ENCODE measurements at regions not wholly inside any gene's neighbourhood (a gene's known extent, or its start where the extent isn't known, plus 50 kb on each side); places are given as distances from the start of the nearest gene placed in this dataset.

DNA sequence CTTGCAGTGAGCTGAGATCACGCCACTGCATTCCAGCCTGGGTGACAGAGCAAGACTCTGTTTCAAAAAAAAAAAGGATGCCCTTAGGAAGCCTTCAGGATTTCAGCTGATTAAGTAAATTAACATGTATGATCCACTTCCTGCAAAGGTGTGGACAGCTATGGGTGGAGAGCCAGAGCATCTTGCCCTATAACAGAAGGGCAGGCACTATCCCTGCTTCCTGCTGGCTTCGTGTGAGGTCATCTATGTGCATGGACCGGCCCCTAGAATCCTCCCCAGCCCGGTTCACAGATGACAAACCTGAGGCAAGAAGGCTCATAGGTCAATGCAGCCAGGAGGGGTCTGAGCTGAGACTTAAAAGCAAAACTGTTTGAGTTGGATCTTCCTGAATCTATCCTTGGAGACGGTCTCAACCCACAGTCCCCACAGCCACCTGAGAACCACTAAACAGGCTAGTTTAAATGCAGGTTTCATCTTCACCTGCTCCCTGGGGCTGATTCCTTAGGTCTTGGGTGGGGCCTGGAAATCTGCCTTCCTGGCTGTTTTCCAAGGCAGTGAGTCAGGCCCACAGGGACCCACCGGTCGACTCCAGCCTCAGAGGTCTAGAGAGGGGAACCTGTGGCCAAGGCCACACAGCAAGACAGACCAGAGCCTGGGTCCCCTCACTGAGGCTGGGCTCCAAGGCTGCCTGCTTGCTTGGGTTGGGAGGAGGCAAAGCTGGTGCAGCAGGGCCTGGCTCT is 55.2 kb upstream of the MPEG1 start:
- Histone ChIP-seq H3K27me3 (no peaks in the 10 kb centered on the region), H3K27ac (no peak overlapping the region), H3K4me1 (no peaks in the 10 kb centered on the region), H3K9me3 (no peaks in the 10 kb centered on the region), H3K4me3 (no peak overlapping the region), H3K36me3 (no peaks in the 10 kb centered on the region)
- intact Hi-C loops (cut with DNase I), result no loop called here
- no peak for DNase-seq (ENCODE audit: extremely low spot score in 2 of 2)
- TF ChIP-seq POLR2A (IDR thresholded peaks at IDR 0.05), result no peak
- no peak for TF ChIP-seq POLR2AphosphoS5 (IDR thresholded peaks at IDR 0.05; ENCODE audit: insufficient read depth in 1 of 2, low read depth in 1 of 2)
- TF ChIP-seq, protein P1, sequence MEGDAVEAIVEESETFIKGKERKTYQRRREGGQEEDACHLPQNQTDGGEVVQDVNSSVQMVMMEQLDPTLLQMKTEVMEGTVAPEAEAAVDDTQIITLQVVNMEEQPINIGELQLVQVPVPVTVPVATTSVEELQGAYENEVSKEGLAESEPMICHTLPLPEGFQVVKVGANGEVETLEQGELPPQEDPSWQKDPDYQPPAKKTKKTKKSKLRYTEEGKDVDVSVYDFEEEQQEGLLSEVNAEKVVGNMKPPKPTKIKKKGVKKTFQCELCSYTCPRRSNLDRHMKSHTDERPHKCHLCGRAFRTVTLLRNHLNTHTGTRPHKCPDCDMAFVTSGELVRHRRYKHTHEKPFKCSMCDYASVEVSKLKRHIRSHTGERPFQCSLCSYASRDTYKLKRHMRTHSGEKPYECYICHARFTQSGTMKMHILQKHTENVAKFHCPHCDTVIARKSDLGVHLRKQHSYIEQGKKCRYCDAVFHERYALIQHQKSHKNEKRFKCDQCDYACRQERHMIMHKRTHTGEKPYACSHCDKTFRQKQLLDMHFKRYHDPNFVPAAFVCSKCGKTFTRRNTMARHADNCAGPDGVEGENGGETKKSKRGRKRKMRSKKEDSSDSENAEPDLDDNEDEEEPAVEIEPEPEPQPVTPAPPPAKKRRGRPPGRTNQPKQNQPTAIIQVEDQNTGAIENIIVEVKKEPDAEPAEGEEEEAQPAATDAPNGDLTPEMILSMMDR (IDR thresholded peaks at IDR 0.05), result no peak

DNA sequence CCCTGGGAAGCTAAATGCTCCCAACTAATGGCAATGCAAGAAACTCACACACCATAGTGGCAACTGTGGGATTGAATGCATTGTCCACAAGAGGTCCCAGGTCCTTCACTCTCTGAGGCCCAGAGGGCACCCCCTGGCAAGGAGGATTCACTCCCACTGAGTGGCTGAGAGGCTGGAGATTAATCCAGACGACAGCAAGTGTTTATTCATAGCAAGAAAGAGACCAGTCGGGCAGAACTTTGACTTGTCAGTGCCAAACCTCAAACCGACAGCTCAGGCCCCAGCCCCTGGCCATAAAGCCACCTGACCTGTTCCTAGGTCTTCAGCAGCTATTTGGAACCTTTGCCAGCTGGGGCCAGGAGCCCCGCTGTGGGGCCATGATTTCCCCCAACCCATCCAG is 54.5 kb upstream of the MPEG1 start:
- no peak overlapping the region for H3K4me3 ChIP-seq
- no peak for DNase-seq (ENCODE audit: extremely low spot score in 2 of 2)
- no peak for TF ChIP-seq POLR2AphosphoS5 (IDR thresholded peaks at IDR 0.05; ENCODE audit: insufficient read depth in 1 of 2, low read depth in 1 of 2)
- TF ChIP-seq POLR2A (IDR thresholded peaks at IDR 0.05), result no peak
- TF ChIP-seq, protein P1 (IDR thresholded peaks at IDR 0.05), result no peak
- H3K36me3 ChIP-seq, result no peaks in the 10 kb centered on the region
- no peaks in the 10 kb centered on the region for H3K27me3 ChIP-seq
- no peaks in the 10 kb centered on the region for H3K9me3 ChIP-seq
- intact Hi-C loops (cut with DNase I), result no loop called here
- no peaks in the 10 kb centered on the region for H3K4me1 ChIP-seq
- H3K27ac ChIP-seq, result no peak overlapping the region

DNA sequence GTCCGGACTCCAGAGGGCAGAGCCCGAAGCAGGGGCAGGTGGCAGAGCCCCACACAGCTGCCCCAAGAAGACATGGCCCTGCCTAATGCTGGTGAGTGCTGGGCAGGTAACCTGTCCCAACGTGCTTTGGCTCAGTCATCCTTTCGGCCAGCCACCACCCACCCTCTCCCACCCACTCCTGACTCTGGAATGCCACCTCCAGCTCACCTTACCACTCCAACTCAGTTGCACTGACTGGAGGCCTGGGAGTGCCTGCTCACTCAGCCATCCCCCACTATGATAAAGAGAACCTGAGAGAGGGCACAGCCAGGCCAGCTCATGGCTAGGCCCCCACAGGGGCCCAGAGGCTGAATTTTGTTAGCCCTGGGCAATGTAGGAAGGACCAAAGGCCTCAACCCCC is 53.8 kb upstream of the MPEG1 start:
- Histone ChIP-seq H3K27me3 (no peaks in the 10 kb centered on the region), H3K4me3 (no peak overlapping the region), H3K27ac (no peak overlapping the region), H3K9me3 (no peaks in the 10 kb centered on the region), H3K4me1 (no peaks in the 10 kb centered on the region), H3K36me3 (no peaks in the 10 kb centered on the region)
- no peak for DNase-seq (ENCODE audit: extremely low spot score in 2 of 2)
- no peak for TF ChIP-seq POLR2AphosphoS5 (IDR thresholded peaks at IDR 0.05; ENCODE audit: insufficient read depth in 1 of 2, low read depth in 1 of 2)
- TF ChIP-seq, protein P1 (IDR thresholded peaks at IDR 0.05), result no peak
- no peak for TF ChIP-seq POLR2A (IDR thresholded peaks at IDR 0.05)
- intact Hi-C loops (cut with DNase I), result no loop called here

DNA sequence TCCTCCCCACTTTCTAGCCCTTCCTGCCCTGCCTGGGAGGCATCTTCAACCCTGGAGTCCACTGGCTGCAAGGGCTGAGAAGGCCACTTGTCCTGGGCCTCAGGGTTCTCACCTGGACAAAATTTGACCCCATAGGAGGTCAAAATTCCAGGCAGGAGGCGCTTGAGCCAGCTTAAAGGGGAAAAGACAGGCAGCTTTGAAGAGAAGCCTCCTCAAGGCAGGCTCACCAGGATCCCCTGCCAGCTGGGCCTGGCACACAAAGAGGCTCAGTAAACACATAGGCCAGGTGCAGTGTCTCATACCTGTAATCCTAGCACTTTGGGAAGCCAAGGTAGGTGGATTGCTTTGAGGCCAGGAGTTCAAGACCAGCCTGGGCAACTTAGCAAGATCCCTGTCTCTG is 53.0 kb upstream of the MPEG1 start:
- Histone ChIP-seq H3K4me3 (no peak overlapping the region), H3K9me3 (no peaks in the 10 kb centered on the region), H3K36me3 (no peaks in the 10 kb centered on the region), H3K27me3 (no peaks in the 10 kb centered on the region), H3K27ac (no peak overlapping the region), H3K4me1 (no peaks in the 10 kb centered on the region)
- no peak for TF ChIP-seq POLR2AphosphoS5 (IDR thresholded peaks at IDR 0.05; ENCODE audit: insufficient read depth in 1 of 2, low read depth in 1 of 2)
- no peak for TF ChIP-seq POLR2A (IDR thresholded peaks at IDR 0.05)
- TF ChIP-seq, protein P1 (IDR thresholded peaks at IDR 0.05), result no peak
- DNase-seq (ENCODE audit: extremely low spot score in 2 of 2), result no peak
- intact Hi-C loops (cut with DNase I), result no loop called here

DNA sequence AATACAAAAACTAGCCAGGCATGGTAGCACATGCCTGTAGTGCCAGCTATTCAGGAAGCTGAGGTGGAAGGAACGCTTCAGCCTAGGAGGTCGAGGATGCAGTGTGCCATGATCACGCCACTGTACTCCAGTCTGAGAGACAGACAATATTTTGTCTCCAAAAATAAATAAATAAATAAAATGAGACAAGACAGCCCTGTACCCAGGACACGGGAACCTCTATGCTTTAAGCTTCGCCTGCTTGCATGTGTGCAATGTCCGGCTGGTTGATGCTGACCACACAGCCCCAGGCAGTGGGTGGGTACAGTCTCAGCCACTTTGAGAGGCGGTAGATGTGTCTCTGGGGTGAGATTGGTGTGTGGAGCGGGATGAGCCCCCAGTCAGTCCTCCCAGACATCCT is 52.0 kb upstream of the MPEG1 start:
- intact Hi-C loops (cut with DNase I), result no loop called here
- no peaks in the 10 kb centered on the region for H3K27me3 ChIP-seq
- H3K4me3 ChIP-seq, result no peak overlapping the region
- no peaks in the 10 kb centered on the region for H3K4me1 ChIP-seq
- H3K9me3 ChIP-seq, result no peaks in the 10 kb centered on the region
- TF ChIP-seq POLR2AphosphoS5 (IDR thresholded peaks at IDR 0.05; ENCODE audit: insufficient read depth in 1 of 2, low read depth in 1 of 2) (no peak), POLR2A (IDR thresholded peaks at IDR 0.05) (no peak)
- TF ChIP-seq, protein P1 (IDR thresholded peaks at IDR 0.05), result no peak
- H3K36me3 ChIP-seq, result no peaks in the 10 kb centered on the region
- no peak overlapping the region for H3K27ac ChIP-seq
- DNase-seq (ENCODE audit: extremely low spot score in 2 of 2), result no peak
